A673 (cell line): ENCODE measurements at regions not wholly inside any gene's neighbourhood (a gene's known extent, or its start where the extent isn't known, plus 50 kb on each side); places are given as distances from the start of the nearest gene placed in this dataset.
A peak's percentile ranks its signal among the peaks of the same experiment; 100 is the strongest.

Experiments used
- BruUV-seq: library from RNA; stranded (reverse); fragments of 400-500 nt; replicated peaks from 2 replicates; lab custom pipeline; 2021; lab: Mats Ljungman, UMichigan
- CTCF ChIA-PET: fragments of 300-600 bp; sonication (Branson Sonifier 250); formaldehyde crosslinking; loops from one replicate; lab custom pipeline; 2022; ENCODE audit warnings: antibody characterized with exemption; lab: Charles Lee
- POLR2A ChIA-PET: fragments of 300-600 bp; sonication (Branson Sonifier 250); formaldehyde crosslinking; loops from one replicate; lab custom pipeline; 2022; ENCODE audit warnings: antibody characterized with exemption; ENCODE audit not compliant: low non-redundant PET; lab: Charles Lee
- DNase-seq: peaks from one replicate; pipeline ENCODE4 v3.0.0-alpha.2; 2015; ENCODE audit warnings: low spot score
- H3K27ac ChIP-seq: fragments of 200-600 bp; sonication (generic); 2 replicates; pipeline ENCODE4 v1.5.1; 2016; ENCODE audit warnings: mixed run types, low read depth, mild to moderate bottlenecking, mixed read lengths, antibody characterized with exemption, low read length; ENCODE audit not compliant: poor library complexity, severe bottlenecking
- H3K27me3 ChIP-seq: fragments of 200-600 bp; sonication (generic); replicated peaks from 2 replicates; pipeline ENCODE4 v1.6.1; 2017; ENCODE audit warnings: mixed run types, low read depth, mild to moderate bottlenecking, mixed read lengths, antibody characterized with exemption, low read length; ENCODE audit not compliant: insufficient read depth, poor library complexity
- H3K36me3 ChIP-seq: fragments of 200-600 bp; sonication (generic); 2 replicates; pipeline ENCODE4 v1.6.1; 2016; ENCODE audit warnings: mixed run types, mild to moderate bottlenecking, mixed read lengths, antibody characterized with exemption, low read length; ENCODE audit not compliant: insufficient read depth, poor library complexity, severe bottlenecking
- H3K4me1 ChIP-seq: fragments of 200-600 bp; sonication (generic); 2 replicates; pipeline ENCODE4 v1.6.1; 2017; ENCODE audit warnings: mixed run types, mild to moderate bottlenecking, mixed read lengths, antibody characterized with exemption, low read length; ENCODE audit not compliant: insufficient read depth, poor library complexity, severe bottlenecking
- H3K4me3 ChIP-seq: fragments of 200-600 bp; sonication (generic); 2 replicates; pipeline ENCODE4 v1.5.1; 2016; ENCODE audit warnings: low read depth, mixed run types, mild to moderate bottlenecking, mixed read lengths, low read length; ENCODE audit not compliant: poor library complexity, severe bottlenecking
- H3K9me3 ChIP-seq: fragments of 200-600 bp; sonication (generic); 2 replicates; pipeline ENCODE4 v1.6.1; 2016; ENCODE audit warnings: mixed run types, low read depth, mild to moderate bottlenecking, mixed read lengths, antibody characterized with exemption, low read length; ENCODE audit not compliant: poor library complexity, severe bottlenecking
- EZH2 ChIP-seq: fragments of 200-600 bp; sonication (generic); IDR thresholded peaks from 2 replicates; pipeline ENCODE4 v1.6.1; 2017; ENCODE audit warnings: borderline replicate concordance, low read depth, mild to moderate bottlenecking, mixed read lengths, antibody characterized with exemption, low read length; ENCODE audit not compliant: poor library complexity, severe bottlenecking
- intact Hi-C: fragments of 100-400 bp; cut with micrococcal nuclease; formaldehyde crosslinking; loops from one replicate; pipeline ENCODE4 v1.10.0; 2022; ENCODE audit not compliant: unreplicated experiment
- TF ChIP-seq, protein P1 (sequence below): fragments of 300-800, 200-600 bp; sonication (generic); conservative IDR thresholded peaks from 2 replicates; pipeline ENCODE4 v1.5.1; 2017; ENCODE audit warnings: low read depth, mild to moderate bottlenecking, antibody characterized with exemption, low read length, moderate library complexity, mixed read lengths

- H3K9me3 ChIP-seq: peaks cover 4% of the 10 kb centered on the region
- H3K4me1 ChIP-seq: no peaks in the 10 kb centered on the region
- no peaks in the 10 kb centered on the region for H3K27me3 ChIP-seq
- no peak overlapping the region for H3K4me3 ChIP-seq
- no TSS peak for BruUV-seq
- no peak overlapping the region for H3K27ac ChIP-seq
- ChIA-PET POLR2A (no interaction called here), CTCF (no interaction called here)
- intact Hi-C loops: no loop called here
- no peaks in the 10 kb centered on the region for H3K36me3 ChIP-seq
- DNase-seq: peak; percentile 14
- TF ChIP-seq EZH2: no peak
- TF ChIP-seq, protein P1, sequence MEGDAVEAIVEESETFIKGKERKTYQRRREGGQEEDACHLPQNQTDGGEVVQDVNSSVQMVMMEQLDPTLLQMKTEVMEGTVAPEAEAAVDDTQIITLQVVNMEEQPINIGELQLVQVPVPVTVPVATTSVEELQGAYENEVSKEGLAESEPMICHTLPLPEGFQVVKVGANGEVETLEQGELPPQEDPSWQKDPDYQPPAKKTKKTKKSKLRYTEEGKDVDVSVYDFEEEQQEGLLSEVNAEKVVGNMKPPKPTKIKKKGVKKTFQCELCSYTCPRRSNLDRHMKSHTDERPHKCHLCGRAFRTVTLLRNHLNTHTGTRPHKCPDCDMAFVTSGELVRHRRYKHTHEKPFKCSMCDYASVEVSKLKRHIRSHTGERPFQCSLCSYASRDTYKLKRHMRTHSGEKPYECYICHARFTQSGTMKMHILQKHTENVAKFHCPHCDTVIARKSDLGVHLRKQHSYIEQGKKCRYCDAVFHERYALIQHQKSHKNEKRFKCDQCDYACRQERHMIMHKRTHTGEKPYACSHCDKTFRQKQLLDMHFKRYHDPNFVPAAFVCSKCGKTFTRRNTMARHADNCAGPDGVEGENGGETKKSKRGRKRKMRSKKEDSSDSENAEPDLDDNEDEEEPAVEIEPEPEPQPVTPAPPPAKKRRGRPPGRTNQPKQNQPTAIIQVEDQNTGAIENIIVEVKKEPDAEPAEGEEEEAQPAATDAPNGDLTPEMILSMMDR: no peak
These were observed 2898.7 kb upstream of the PCDH20 start for GRCh38 chr13:64314331-64314730.

GRCh38 chr13:64311948-64312347 lies 2896.3 kb upstream of the PCDH20 start:
- ChIA-PET POLR2A (no interaction called here), CTCF (no interaction called here)
- Histone ChIP-seq H3K27me3 (no peaks in the 10 kb centered on the region), H3K36me3 (no peaks in the 10 kb centered on the region), H3K4me1 (no peaks in the 10 kb centered on the region), H3K4me3 (no peak overlapping the region), H3K27ac (no peak overlapping the region), H3K9me3 (peaks cover 4% of the 10 kb centered on the region)
- no peak for DNase-seq
- TF ChIP-seq, protein P1: no peak
- TF ChIP-seq EZH2: no peak
- BruUV-seq: no TSS peak
- intact Hi-C loops: no loop called here

- no peak overlapping the region for H3K27ac ChIP-seq
- H3K4me3 ChIP-seq: no peak overlapping the region
- H3K4me1 ChIP-seq: no peaks in the 10 kb centered on the region
- H3K36me3 ChIP-seq: no peaks in the 10 kb centered on the region
- ChIA-PET CTCF (no interaction called here), POLR2A (no interaction called here)
- no peak for DNase-seq
- no TSS peak for BruUV-seq
- peaks cover 4% of the 10 kb centered on the region for H3K9me3 ChIP-seq
- no peaks in the 10 kb centered on the region for H3K27me3 ChIP-seq
- intact Hi-C loops: no loop called here
- no peak for TF ChIP-seq EZH2
- TF ChIP-seq, protein P1: no peak
These were observed 2895.5 kb upstream of the PCDH20 start for GRCh38 chr13:64311112-64311511.
